CD4-positive, CD25-positive, alpha-beta regulatory T cell (primary cell): ENCODE measurements at regions not wholly inside any gene's neighbourhood (a gene's known extent, or its start where the extent isn't known, plus 50 kb on each side); places are given as distances from the start of the nearest gene placed in this dataset.
A peak's percentile ranks its signal among the peaks of the same experiment; 100 is the strongest.

ENCODE experiments used
- ATAC-seq, 2 donors: fragments of 150-1000 bp; cut with Tn5 transposase; one replicate each; pipeline ENCODE4 v1.10.0; 2021; ENCODE audit warnings: low read depth in 2 of 2, moderate number of reproducible peaks in 2 of 2, moderate library complexity in 1 of 2
- DNase-seq, 3 donors: peaks; one replicate each; pipeline versions ENCODE4 v3.0.0 to v3.0.0-alpha.2; 2012 to 2022; ENCODE audit warnings: mixed read lengths in 1 of 3
- H3K27ac ChIP-seq: one replicate; pipeline ENCODE4 v1.7.0; 2013; ENCODE audit warnings: mild to moderate bottlenecking, low read length; ENCODE audit not compliant: insufficient read depth, poor library complexity, severe bottlenecking
- H3K27me3 ChIP-seq: one replicate; pipeline ENCODE4 v1.7.0; 2013; ENCODE audit warnings: low read length; ENCODE audit not compliant: control insufficient read depth, insufficient read depth
- H3K36me3 ChIP-seq: one replicate; pipeline ENCODE4 v1.7.0; 2013; ENCODE audit warnings: mild to moderate bottlenecking, low read length, moderate library complexity; ENCODE audit not compliant: control insufficient read depth, insufficient read depth
- H3K4me1 ChIP-seq: 2 replicates; pipeline ENCODE4 v1.7.0; 2013; ENCODE audit warnings: mild to moderate bottlenecking, low read length; ENCODE audit not compliant: insufficient read depth, control insufficient read depth, poor library complexity, severe bottlenecking
- H3K4me3 ChIP-seq: one replicate; pipeline ENCODE4 v1.7.0; 2013; ENCODE audit warnings: low read depth, mild to moderate bottlenecking, low read length, moderate library complexity
- H3K9me3 ChIP-seq, 2 experiments: 1 replicate in 1 of 2; 2 replicates in 1 of 2; pipeline ENCODE4 v1.7.0; 2013; ENCODE audit warnings: low read length in 2 of 2, mild to moderate bottlenecking in 1 of 2, moderate library complexity in 1 of 2; ENCODE audit not compliant: control insufficient read depth in 2 of 2
- H3K27ac Mint-ChIP-seq, 3 donors: one replicate each; pipeline ENCODE4 v1.8.0; 2020 to 2022; ENCODE audit warnings: mild to moderate bottlenecking in 3 of 3, mixed read lengths in 3 of 3, moderate library complexity in 2 of 3
- H3K27me3 Mint-ChIP-seq: one replicate; pipeline ENCODE4 v1.8.0; 2022; ENCODE audit warnings: mild to moderate bottlenecking, mixed read lengths
- H3K36me3 Mint-ChIP-seq: one replicate; pipeline ENCODE4 v1.8.0; 2020; ENCODE audit warnings: mixed read lengths
- H3K4me1 Mint-ChIP-seq, 4 donors: one replicate each; pipeline ENCODE4 v1.8.0; 2020 to 2022; ENCODE audit warnings: mixed read lengths in 4 of 4, mild to moderate bottlenecking in 1 of 4
- H3K4me3 Mint-ChIP-seq, 4 donors: one replicate each; pipeline ENCODE4 v1.8.0; 2020 to 2022; ENCODE audit warnings: mild to moderate bottlenecking in 4 of 4, mixed read lengths in 4 of 4, moderate library complexity in 3 of 4
- H3K9me3 Mint-ChIP-seq, 7 donors: one replicate each; pipeline ENCODE4 v1.8.0; 2020 to 2022; ENCODE audit warnings: mixed read lengths in 7 of 7, mild to moderate bottlenecking in 3 of 7, moderate library complexity in 2 of 7

- ATAC-seq (no peak), DNase-seq (no peak)
- Histone ChIP-seq H3K4me3 (no peak overlapping the region), H3K4me1 (no peaks in the 10 kb centered on the region), H3K9me3 (no peaks in the 10 kb centered on the region), H3K27ac (no peak overlapping the region), H3K36me3 (no peaks in the 10 kb centered on the region), H3K27me3 (no peaks in the 10 kb centered on the region)
- no peaks in the 10 kb centered on the region for H3K9me3 Mint-ChIP-seq
- H3K4me3 Mint-ChIP-seq: no peak overlapping the region
- H3K36me3 Mint-ChIP-seq: no peaks in the 10 kb centered on the region
- H3K27ac Mint-ChIP-seq: no peak overlapping the region
- H3K4me1 Mint-ChIP-seq: no peaks in the 10 kb centered on the region
- no peaks in the 10 kb centered on the region for H3K27me3 Mint-ChIP-seq
Observed at GRCh38 chr4:3652586-3652985, 113.6 kb upstream of the ADRA2C start.

DNA sequence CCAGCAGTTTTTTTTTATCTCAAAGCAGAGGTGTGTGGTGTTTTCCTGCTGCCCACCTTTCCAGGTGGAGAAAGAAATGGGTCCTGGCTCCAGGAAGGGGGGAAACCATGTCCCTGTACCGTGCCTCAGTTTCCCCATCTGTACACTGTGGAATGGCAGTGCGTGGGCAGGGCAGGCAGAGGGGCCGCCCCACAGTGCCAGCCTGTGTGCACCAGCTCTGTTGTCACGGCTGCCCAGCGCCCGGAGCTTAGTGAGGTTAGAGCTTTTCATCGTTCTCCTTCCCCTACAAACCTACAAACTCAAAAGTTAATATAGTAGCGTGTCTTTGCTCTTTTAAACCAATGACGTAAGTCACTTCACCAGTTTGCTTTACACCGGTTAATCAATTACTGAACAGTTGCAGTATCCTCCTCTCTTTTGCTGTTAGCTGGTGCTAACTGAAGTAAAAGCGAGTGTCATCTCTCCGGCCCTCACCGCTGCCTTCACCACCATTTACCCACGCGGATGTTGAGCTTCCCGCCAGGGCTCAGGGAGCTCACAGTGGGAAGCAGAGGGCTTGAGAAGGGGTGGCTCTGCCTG is 114.8 kb upstream of the ADRA2C start:
- Mint-ChIP-seq H3K9me3 (no peaks in the 10 kb centered on the region), H3K4me3 (no peak overlapping the region), H3K36me3 (no peaks in the 10 kb centered on the region), H3K27me3 (no peaks in the 10 kb centered on the region), H3K27ac (no peak overlapping the region), H3K4me1 (no peaks in the 10 kb centered on the region)
- H3K9me3 ChIP-seq: no peaks in the 10 kb centered on the region
- no peak for DNase-seq
- H3K4me3 ChIP-seq: no peak overlapping the region
- ATAC-seq: no peak
- H3K27me3 ChIP-seq: no peaks in the 10 kb centered on the region
- no peak overlapping the region for H3K27ac ChIP-seq
- no peaks in the 10 kb centered on the region for H3K36me3 ChIP-seq
- H3K4me1 ChIP-seq: no peaks in the 10 kb centered on the region

GRCh38 chr4:3649491-3649890 is 116.7 kb upstream of the ADRA2C start:
- DNase-seq: no peak
- H3K27ac ChIP-seq: no peak overlapping the region

GRCh38 chr4:3648731-3649130 is 116.5 kb upstream of the LRPAP1 start:
- Mint-ChIP-seq H3K4me3 (no peak overlapping the region), H3K27me3 (no peaks in the 10 kb centered on the region), H3K4me1 (no peaks in the 10 kb centered on the region), H3K36me3 (no peaks in the 10 kb centered on the region), H3K27ac (no peak overlapping the region), H3K9me3 (no peaks in the 10 kb centered on the region)
- Histone ChIP-seq H3K27me3 (no peaks in the 10 kb centered on the region), H3K27ac (no peak overlapping the region), H3K4me1 (no peaks in the 10 kb centered on the region), H3K4me3 (no peak overlapping the region), H3K9me3 (no peaks in the 10 kb centered on the region), H3K36me3 (no peaks in the 10 kb centered on the region)
- ATAC-seq (no peak), DNase-seq (no peak)

More at GRCh38 chr4:3649491-3649890, 116.7 kb upstream of the ADRA2C start:
- H3K9me3 Mint-ChIP-seq: no peaks in the 10 kb centered on the region
- Histone ChIP-seq H3K4me3 (no peak overlapping the region), H3K36me3 (no peaks in the 10 kb centered on the region), H3K27me3 (no peaks in the 10 kb centered on the region), H3K4me1 (no peaks in the 10 kb centered on the region), H3K9me3 (no peaks in the 10 kb centered on the region)
- H3K27me3 Mint-ChIP-seq: no peaks in the 10 kb centered on the region
- no peak for ATAC-seq
- H3K4me3 Mint-ChIP-seq: no peak overlapping the region
- no peak overlapping the region for H3K27ac Mint-ChIP-seq
- no peaks in the 10 kb centered on the region for H3K4me1 Mint-ChIP-seq
- H3K36me3 Mint-ChIP-seq: no peaks in the 10 kb centered on the region

GRCh38 chr4:3648195-3648594 is 116.0 kb upstream of the LRPAP1 start:
- Histone ChIP-seq H3K36me3 (no peaks in the 10 kb centered on the region), H3K9me3 (no peaks in the 10 kb centered on the region), H3K27ac (no peak overlapping the region), H3K27me3 (no peaks in the 10 kb centered on the region), H3K4me3 (no peak overlapping the region), H3K4me1 (no peaks in the 10 kb centered on the region)
- no peaks in the 10 kb centered on the region for H3K36me3 Mint-ChIP-seq
- H3K4me1 Mint-ChIP-seq: no peaks in the 10 kb centered on the region
- H3K27ac Mint-ChIP-seq: no peak overlapping the region
- DNase-seq: no peak
- H3K9me3 Mint-ChIP-seq: no peaks in the 10 kb centered on the region
- no peak overlapping the region for H3K4me3 Mint-ChIP-seq
- ATAC-seq: no peak
- H3K27me3 Mint-ChIP-seq: no peaks in the 10 kb centered on the region

DNA sequence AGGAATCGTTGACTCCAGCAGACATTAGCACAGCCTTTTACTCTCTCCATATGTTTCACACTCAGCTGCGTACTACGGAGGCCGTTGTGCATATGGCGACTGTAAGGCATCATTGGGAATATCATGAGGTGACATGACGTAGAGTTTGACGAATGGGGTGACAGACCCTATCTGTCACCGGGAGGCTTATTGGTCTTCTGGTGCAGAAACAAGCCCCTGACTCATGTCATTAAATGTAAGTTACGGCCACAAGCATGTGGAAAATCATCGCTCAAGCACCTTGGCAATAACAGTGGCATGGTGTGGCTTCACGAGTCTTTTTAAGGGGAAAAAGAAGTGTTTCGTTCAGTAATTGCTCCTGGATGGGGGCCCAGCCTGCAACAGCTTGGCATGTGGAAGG is 115.2 kb upstream of the LRPAP1 start:
- DNase-seq (no peak), ATAC-seq (no peak)
- Mint-ChIP-seq H3K27me3 (no peaks in the 10 kb centered on the region), H3K36me3 (no peaks in the 10 kb centered on the region), H3K27ac (no peak overlapping the region), H3K9me3 (no peaks in the 10 kb centered on the region), H3K4me3 (no peak overlapping the region), H3K4me1 (no peaks in the 10 kb centered on the region)
- no peak overlapping the region for H3K27ac ChIP-seq
- no peaks in the 10 kb centered on the region for H3K9me3 ChIP-seq
- no peaks in the 10 kb centered on the region for H3K36me3 ChIP-seq
- no peak overlapping the region for H3K4me3 ChIP-seq
- no peaks in the 10 kb centered on the region for H3K27me3 ChIP-seq
- H3K4me1 ChIP-seq: no peaks in the 10 kb centered on the region

- H3K27me3 ChIP-seq: no peaks in the 10 kb centered on the region
- no peak overlapping the region for H3K4me3 ChIP-seq
- H3K27ac ChIP-seq: no peak overlapping the region
- Mint-ChIP-seq H3K4me3 (no peak overlapping the region), H3K4me1 (no peaks in the 10 kb centered on the region), H3K9me3 (no peaks in the 10 kb centered on the region), H3K27ac (no peak overlapping the region), H3K36me3 (no peaks in the 10 kb centered on the region), H3K27me3 (no peaks in the 10 kb centered on the region)
- no peaks in the 10 kb centered on the region for H3K4me1 ChIP-seq
- ATAC-seq (peak in 1 of 2 donors; percentile 12), DNase-seq (no peak)
- H3K36me3 ChIP-seq: no peaks in the 10 kb centered on the region
- no peaks in the 10 kb centered on the region for H3K9me3 ChIP-seq
Observed at GRCh38 chr4:3645711-3646679, 113.8 kb upstream of the LRPAP1 start.
